SIG-M5 treated with dmso at 0.1 percent for 504 hours (cell line): ENCODE measurements at regions not wholly inside any gene's neighbourhood (a gene's known extent, or its start where the extent isn't known, plus 50 kb on each side); places are given as distances from the start of the nearest gene placed in this dataset.
"Not testable (repeated sequence)": the region's sequence is repeated elsewhere in the genome, so short reads cannot be mapped to it uniquely, and the experiment has no call there.

ENCODE experiments used
- DNase-seq: peaks from one replicate; lab custom pipeline; 2025; ENCODE audit not compliant: unreplicated experiment; lab: John Stamatoyannopoulos, UW

GRCh38 chr20:16863303-16863702, 115.1 kb downstream of the OTOR start:
- no peak for DNase-seq

DNA sequence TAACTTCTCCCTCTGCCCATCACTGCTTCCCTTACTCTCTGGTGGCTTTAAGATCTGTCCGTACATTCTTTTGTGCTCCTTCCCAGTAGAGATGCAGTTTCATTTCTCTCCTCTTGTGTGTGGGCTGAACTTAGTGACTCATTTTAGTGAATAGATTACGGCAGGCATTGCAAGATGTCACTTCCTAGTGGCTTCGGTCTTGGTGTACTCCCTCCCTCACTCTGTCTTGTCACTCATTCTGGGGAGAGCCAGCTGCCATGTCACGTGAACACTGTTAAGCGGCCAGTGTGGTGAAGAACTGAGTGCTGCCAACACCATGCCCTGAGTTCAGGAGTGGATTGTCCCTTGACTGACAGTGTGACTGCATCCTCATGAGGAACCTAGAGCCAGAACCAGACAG, 115.9 kb downstream of the OTOR start:
- DNase-seq, result peak; percentile 91

DNA sequence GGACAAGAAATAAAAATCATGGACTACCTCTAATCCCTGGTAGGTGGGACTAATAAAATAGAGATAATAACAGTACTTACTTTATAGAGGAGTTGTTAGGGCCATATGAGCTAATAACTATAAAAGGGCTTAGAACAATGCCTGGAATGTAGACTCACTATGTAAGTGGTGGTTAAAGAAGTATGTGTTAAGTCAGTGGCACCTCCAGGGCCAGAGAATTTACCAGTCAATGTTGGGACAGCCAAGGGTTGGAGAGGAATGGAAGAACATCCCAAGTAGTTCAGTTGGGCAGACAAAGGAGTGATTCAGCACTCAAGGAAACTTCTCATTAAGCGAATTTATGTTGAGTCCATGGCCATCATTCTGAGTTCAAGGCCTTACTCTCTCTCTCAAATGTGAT, 116.8 kb downstream of the OTOR start:
- no peak for DNase-seq

DNA sequence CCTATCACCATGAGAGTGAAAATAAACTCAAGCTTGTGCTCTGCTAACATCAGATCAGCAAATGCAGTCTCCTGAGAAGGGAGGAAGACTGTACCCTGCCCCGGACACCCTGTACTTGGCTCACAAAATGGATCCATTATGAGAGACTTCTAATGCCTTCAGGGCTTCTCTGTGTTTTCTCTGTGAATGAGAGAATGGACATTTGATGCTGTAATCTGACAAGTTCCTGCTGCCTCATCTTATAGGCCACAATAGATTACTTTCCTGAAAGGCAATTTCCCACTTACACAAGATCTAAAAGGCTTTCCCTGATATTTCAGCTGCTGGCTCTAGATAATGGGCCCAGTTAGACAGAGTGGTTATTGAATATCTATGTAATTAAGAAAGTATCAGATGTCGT, 117.2 kb downstream of the OTOR start:
- no peak for DNase-seq

DNA sequence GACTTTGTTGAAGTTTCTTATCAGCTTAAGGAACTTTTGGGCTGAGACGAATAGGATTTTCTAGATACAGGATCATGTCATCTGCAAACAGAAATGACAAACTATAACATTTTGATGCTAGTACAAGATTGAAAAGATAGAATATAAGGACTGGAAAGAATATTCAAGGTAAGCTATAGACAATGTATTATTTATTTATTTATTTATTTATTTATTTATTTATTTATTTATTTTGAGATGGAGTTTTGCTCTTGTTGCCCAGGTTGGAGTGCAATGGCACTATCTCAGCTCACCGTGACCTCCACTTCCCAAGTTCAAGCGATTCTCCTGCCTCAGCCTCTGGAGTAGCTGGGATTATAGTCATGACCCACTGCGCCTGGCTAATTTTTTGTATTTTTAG, 125.0 kb downstream of the OTOR start:
- not testable (repeated sequence) for DNase-seq

- DNase-seq, result no peak
Observed at GRCh38 chr20:16877053-16877554, 128.9 kb downstream of the OTOR start.

DNA sequence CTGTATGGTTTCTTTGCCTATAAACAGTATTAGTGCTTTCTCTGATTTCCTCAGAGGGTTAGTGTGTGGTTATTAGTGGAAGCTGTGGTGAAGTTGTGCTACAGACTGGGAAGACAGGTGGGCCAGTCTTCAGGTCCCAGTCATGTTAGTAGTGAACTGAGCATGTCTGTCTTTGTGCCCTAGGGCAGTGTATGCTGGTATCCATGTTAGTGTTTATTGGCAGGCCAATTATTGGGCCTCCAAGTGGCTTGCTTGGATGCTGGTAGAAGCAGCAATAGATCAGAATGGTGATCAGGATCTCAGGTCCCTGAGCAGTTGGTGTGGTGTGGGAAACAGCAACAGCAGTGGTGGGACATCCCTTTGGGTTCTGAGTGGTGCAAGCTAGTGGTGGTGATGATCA, 137.6 kb downstream of the OTOR start:
- DNase-seq, result no peak

GRCh38 chr20:16898433-16898832, 150.3 kb downstream of the OTOR start:
- no peak for DNase-seq

DNA sequence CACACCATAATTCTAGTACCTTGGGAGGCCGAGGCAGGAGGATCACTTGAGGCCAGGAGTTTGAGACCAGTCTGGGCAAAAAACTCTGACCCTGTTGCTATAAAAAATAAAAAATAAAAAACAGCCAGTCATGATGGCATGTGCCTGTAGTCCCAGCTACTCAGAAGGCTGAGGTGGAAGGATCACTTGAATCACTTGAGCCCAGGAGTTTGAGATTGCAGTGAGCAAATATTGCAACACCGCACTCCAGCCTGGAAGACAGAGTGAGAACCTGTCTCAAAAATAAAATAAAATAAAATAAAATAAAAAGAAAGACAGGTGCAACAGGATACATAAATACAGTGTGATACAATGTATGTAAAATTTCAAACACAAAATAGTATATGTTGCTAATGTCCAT, 154.5 kb downstream of the OTOR start:
- DNase-seq, result no peak

DNA sequence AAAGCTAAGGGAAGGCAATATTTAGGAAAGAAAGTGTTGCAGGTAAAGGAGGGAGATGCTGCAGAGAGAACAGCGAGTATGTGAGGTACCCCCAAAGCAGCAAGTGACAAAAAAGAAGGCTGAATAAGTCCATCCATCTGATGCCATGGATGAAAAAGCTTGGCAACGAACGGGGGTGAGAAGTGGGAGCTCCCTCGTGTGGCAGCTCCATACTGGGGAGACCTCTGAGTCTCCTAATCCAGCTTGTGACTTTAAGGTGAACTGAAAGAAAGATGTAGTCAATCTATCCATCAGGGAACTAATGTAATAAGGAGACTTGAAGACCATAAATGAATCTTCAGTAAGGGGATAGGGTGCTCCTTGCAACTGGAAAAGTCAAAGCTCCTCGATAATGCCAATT, 156.6 kb downstream of the OTOR start:
- DNase-seq, result no peak

DNA sequence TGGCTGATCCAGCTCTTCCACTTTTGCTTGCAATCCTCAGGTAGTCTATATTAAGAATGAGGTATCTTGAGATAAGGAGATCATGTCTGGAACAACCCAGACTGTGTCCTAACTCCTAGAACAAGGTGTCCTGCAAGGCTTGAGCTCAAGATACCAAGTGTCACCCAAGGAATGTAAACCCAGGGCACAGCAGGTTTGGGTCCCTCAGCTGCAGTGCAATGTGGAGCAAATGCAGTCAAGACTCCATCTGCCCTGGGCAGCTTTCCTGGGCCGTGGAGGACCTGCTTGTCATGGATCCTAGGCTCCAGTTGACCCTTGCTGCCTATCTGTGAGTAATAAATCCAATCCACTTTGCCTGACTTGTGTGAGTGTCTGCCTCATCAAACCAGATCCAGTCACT, 166.1 kb downstream of the OTOR start:
- no peak for DNase-seq

DNA sequence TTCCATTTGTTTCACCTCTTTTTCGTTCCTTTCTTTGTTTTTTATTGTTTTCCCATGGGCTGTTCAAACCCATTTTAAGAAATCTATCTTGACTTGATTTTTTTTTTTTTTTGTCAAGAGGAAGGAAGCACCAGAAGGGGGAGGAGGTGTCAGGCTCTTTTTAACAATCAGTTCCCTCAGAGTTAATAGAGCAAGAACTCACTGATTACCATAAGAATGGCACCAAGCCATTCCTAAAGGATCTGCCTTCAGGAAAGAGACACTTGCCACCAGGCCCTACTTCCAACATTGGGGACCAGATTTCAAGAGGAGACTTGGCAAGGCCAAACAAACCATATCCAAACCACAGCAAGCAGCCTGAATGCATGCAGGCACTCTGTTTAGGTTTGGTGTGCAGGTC, 168.0 kb downstream of the OTOR start:
- DNase-seq, result no peak

- DNase-seq, result no peak
Observed at GRCh38 chr20:16917636-16918035, 169.5 kb downstream of the OTOR start.

DNA sequence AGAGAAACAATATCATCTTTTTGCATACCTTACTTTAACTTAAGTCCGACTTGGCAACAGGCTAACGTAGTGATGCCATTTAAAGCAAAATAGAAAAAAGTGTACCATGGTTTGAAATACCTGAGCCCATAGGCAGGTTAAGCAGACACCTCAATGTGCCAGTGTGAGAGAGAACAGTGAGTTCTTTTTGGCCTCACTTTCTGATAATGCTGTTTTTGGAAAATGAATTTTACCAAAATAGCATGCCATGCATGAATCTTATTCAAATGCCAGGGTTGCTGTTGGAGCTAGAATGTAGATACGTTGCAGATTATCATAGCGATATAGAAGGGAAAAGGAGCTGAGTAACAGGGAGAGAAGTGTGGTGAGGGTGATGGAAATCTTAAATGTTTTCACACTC, 170.2 kb downstream of the OTOR start:
- no peak for DNase-seq

DNA sequence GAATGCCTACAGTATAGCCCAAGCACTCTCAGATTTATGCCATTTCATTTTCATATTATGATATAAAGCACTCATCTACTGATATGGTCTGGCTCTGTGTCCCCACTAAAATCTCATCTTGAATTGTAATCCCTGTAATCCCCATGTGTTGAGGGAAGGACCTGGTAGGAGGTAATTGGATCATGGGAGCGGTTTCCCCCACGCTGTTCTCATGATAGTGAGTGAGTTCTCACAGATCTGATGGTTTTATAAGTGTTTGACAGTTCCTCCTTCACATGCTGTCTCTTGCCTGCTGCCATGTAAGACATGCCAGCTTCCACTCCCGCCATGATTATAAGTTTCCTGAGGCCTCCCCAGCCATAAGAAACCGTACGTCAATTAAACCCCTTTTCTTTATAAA, 171.7 kb downstream of the OTOR start:
- no peak for DNase-seq

GRCh38 chr20:16922834-16923233, 174.7 kb downstream of the OTOR start:
- DNase-seq, result no peak

GRCh38 chr20:16926626-16927430, 178.7 kb downstream of the OTOR start:
- no peak for DNase-seq

DNA sequence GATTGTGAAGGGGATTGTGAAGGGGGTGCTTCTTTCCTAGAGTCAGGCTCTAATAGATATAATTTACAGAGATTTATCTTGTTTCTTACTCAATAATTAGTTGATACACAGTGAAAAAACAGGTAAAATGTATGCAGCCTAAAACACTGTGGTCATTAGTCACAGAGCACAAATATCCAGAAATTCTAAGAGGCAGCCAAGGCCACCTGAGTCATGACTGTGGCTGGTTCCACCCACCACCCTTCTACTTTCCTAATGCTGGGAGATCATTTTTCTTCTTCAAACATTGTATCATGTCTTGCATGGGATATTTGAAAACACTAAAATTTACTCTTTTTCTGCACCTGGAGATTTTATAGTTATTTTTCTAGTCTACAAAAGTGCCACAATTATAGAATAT, 181.6 kb downstream of the OTOR start:
- no peak for DNase-seq

- no peak for DNase-seq
Observed at GRCh38 chr20:16930656-16931055, 182.5 kb downstream of the OTOR start.

GRCh38 chr20:16939051-16939450, 190.9 kb downstream of the OTOR start:
- no peak for DNase-seq

- no peak for DNase-seq
Observed at GRCh38 chr20:16940701-16941100, 192.5 kb downstream of the OTOR start.

GRCh38 chr20:16942051-16942450, 193.9 kb downstream of the OTOR start:
- no peak for DNase-seq

DNA sequence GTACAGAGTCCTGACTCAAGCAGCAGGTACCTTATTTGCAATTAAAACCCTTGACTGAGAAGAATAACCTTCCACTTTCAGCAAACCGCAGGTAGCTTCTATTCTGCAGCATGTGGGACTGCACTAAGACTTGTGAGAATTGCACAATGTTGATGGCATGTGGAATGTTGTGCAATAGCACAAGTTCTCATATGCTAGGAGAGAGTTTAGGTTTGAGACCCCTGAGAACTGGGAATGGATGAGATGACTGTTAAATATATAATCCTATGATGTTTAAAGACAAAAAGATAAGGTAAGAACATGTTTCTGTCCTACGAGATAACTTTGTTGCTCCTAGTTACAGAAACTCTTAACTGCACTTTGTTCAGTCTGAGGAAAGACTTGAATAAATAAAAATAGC, 194.6 kb downstream of the OTOR start:
- no peak for DNase-seq
